ENCODE measurements at regions not wholly inside any gene's neighbourhood (a gene's known extent, or its start where the extent isn't known, plus 50 kb on each side); places are given as distances from the start of the nearest gene placed in this dataset.
"Not testable (repeated sequence)": the region's sequence is repeated elsewhere in the genome, so short reads cannot be mapped to it uniquely, and the experiment has no call there.

GRCh38 chr7:46091071-46091470 is 170.0 kb upstream of the IGFBP3 start:
- no peak for DNase-seq

- DNase-seq = no peak
These were observed 168.2 kb upstream of the IGFBP3 start for GRCh38 chr7:46089281-46089680.

GRCh38 chr7:46088486-46088885 is 167.4 kb upstream of the IGFBP3 start:
- not testable (repeated sequence) for DNase-seq

GRCh38 chr7:46080595-46081159 is 159.6 kb upstream of the IGFBP3 start:
- DNase-seq = no peak

GRCh38 chr7:46079421-46079820 is 158.3 kb upstream of the IGFBP3 start:
- DNase-seq = no peak

GRCh38 chr7:46076527-46076926 is 155.5 kb upstream of the IGFBP3 start:
- no peak for DNase-seq

- DNase-seq = no peak
These were observed 151.7 kb upstream of the IGFBP3 start for GRCh38 chr7:46072722-46073121.

GRCh38 chr7:46071601-46072000 is 150.5 kb upstream of the IGFBP3 start:
- DNase-seq = no peak

GRCh38 chr7:46071076-46071475 is 150.0 kb upstream of the IGFBP3 start:
- no peak for DNase-seq

- DNase-seq = no peak
These were observed 147.1 kb upstream of the IGFBP3 start for GRCh38 chr7:46068159-46068558.

GRCh38 chr7:46059308-46060020 is 138.4 kb upstream of the IGFBP3 start:
- no peak for DNase-seq

GRCh38 chr7:46058086-46058823 is 137.2 kb upstream of the IGFBP3 start:
- no peak for DNase-seq

GRCh38 chr7:46054915-46055314 is 133.8 kb upstream of the IGFBP3 start:
- DNase-seq = no peak

- no peak for DNase-seq
These were observed 133.2 kb upstream of the IGFBP3 start for GRCh38 chr7:46054272-46054671.

GRCh38 chr7:46047581-46047980 is 126.5 kb upstream of the IGFBP3 start:
- peak; percentile 34 for DNase-seq

- not testable (repeated sequence) for DNase-seq
These were observed 122.3 kb upstream of the IGFBP3 start for GRCh38 chr7:46043338-46043737.

- DNase-seq = not testable (repeated sequence)
These were observed 118.7 kb upstream of the IGFBP3 start for GRCh38 chr7:46039813-46040212.

- no peak for DNase-seq
These were observed 114.1 kb upstream of the IGFBP3 start for GRCh38 chr7:46035166-46035565.

- no peak for DNase-seq
These were observed 113.1 kb upstream of the IGFBP3 start for GRCh38 chr7:46034056-46034768.

- no peak for DNase-seq
These were observed 112.5 kb upstream of the IGFBP3 start for GRCh38 chr7:46033592-46033991.

- DNase-seq = no peak
These were observed 111.9 kb upstream of the IGFBP3 start for GRCh38 chr7:46032942-46033341.

- DNase-seq = no peak
These were observed 111.3 kb upstream of the IGFBP3 start for GRCh38 chr7:46032353-46032752.

GRCh38 chr7:46029111-46029704 is 108.1 kb upstream of the IGFBP3 start:
- DNase-seq = no peak
